Hepatocyte (in vitro differentiated cells): ENCODE measurements at regions not wholly inside any gene's neighbourhood (a gene's known extent, or its start where the extent isn't known, plus 50 kb on each side); places are given as distances from the start of the nearest gene placed in this dataset.
A peak's percentile ranks its signal among the peaks of the same experiment; 100 is the strongest.

ENCODE experiments used
- DNase-seq: peaks from one replicate; pipeline ENCODE4 v3.0.0-alpha.2; 2016; ENCODE audit warnings: low spot score
- H2AFZ ChIP-seq: fragments of 200-600 bp; sonication (generic); 2 replicates; pipeline ENCODE4 v1.6.0; 2016; ENCODE audit warnings: antibody characterized with exemption, mild to moderate bottlenecking
- H3K27ac ChIP-seq: fragments of 200-600 bp; sonication (generic); 2 replicates; pipeline ENCODE4 v1.5.1; 2016; ENCODE audit warnings: mild to moderate bottlenecking
- H3K27me3 ChIP-seq: fragments of 200-600 bp; sonication (generic); 2 replicates; pipeline ENCODE4 v1.6.1; 2016
- H3K36me3 ChIP-seq: fragments of 200-600 bp; sonication (generic); replicated peaks from 2 replicates; pipeline ENCODE4 v1.5.1; 2016; ENCODE audit warnings: low read depth; ENCODE audit not compliant: insufficient read depth
- H3K4me1 ChIP-seq: fragments of 200-600 bp; sonication (generic); 2 replicates; pipeline ENCODE4 v1.5.1; 2016; ENCODE audit warnings: mild to moderate bottlenecking, moderate library complexity; ENCODE audit not compliant: insufficient read depth
- H3K4me2 ChIP-seq: fragments of 200-600 bp; sonication (generic); 2 replicates; pipeline ENCODE4 v1.6.0; 2016
- H3K4me3 ChIP-seq: fragments of 200-600 bp; sonication (generic); 2 replicates; pipeline ENCODE4 v1.5.1; 2016; ENCODE audit warnings: mild to moderate bottlenecking
- H3K79me2 ChIP-seq: fragments of 200-600 bp; sonication (generic); 2 replicates; pipeline ENCODE4 v1.6.0; 2017; ENCODE audit warnings: mild to moderate bottlenecking
- H3K9me2 ChIP-seq: fragments of 200-600 bp; sonication (generic); replicated peaks from 2 replicates; pipeline ENCODE4 v1.6.0; 2017; ENCODE audit warnings: mild to moderate bottlenecking; ENCODE audit not compliant: insufficient read depth
- H3K9me3 ChIP-seq: fragments of 200-600 bp; sonication (generic); 2 replicates; pipeline ENCODE4 v1.5.1; 2016; ENCODE audit warnings: low read depth, mild to moderate bottlenecking
- H4K20me1 ChIP-seq: fragments of 200-600 bp; sonication (generic); 2 replicates; pipeline ENCODE4 v1.6.0; 2016; ENCODE audit warnings: mild to moderate bottlenecking; ENCODE audit not compliant: insufficient read depth, poor library complexity, severe bottlenecking
- CTCF ChIP-seq: fragments of 200-600 bp; sonication (generic); IDR thresholded peaks from 2 replicates; pipeline ENCODE4 v1.5.1; 2016; ENCODE audit warnings: antibody characterized with exemption, mild to moderate bottlenecking; ENCODE audit not compliant: poor library complexity
- EZH2 ChIP-seq: fragments of 200-600 bp; sonication (generic); IDR thresholded peaks from 2 replicates; pipeline ENCODE4 v1.6.1; 2016; ENCODE audit warnings: antibody characterized with exemption, mild to moderate bottlenecking, borderline replicate concordance
- EZH2phosphoT487 ChIP-seq: fragments of 200-600 bp; sonication (generic); IDR thresholded peaks from one replicate; pipeline ENCODE4 v1.6.1; 2018; ENCODE audit warnings: antibody characterized with exemption, mild to moderate bottlenecking, low read depth, moderate library complexity; ENCODE audit not compliant: unreplicated experiment, severe bottlenecking
- WGBS: methylation state at CpG from one replicate; pipeline ENCODE4 v1.1.6; 2016; ENCODE audit warnings: low lambda C conversion rate; ENCODE audit errors: missing lambda C conversion rate; 5-methylcytosine and 5-hydroxymethylcytosine counted together

- H3K36me3 ChIP-seq: no peaks in the 10 kb centered on the region
- H2AFZ ChIP-seq: no peak overlapping the region
- no peak for DNase-seq
- no peaks in the 10 kb centered on the region for H3K79me2 ChIP-seq
- WGBS: 32% methylated on average over 1 of the region's 1 CpG
- H3K4me3 ChIP-seq: no peak overlapping the region
- H3K4me1 ChIP-seq: no peaks in the 10 kb centered on the region
- H4K20me1 ChIP-seq: no peaks in the 10 kb centered on the region
- no peaks in the 10 kb centered on the region for H3K27me3 ChIP-seq
- no peaks in the 10 kb centered on the region for H3K9me2 ChIP-seq
- H3K27ac ChIP-seq: no peak overlapping the region
- H3K4me2 ChIP-seq: no peak overlapping the region
- H3K9me3 ChIP-seq: no peaks in the 10 kb centered on the region
- TF ChIP-seq EZH2 (no peak), CTCF (peak; percentile 35)
These were observed 468.2 kb downstream of the ZIC3 start for GRCh38 chrX:138034136-138034535.

GRCh38 chrX:138037548-138037947 is 471.6 kb downstream of the ZIC3 start:
- Histone ChIP-seq H2AFZ (no peak overlapping the region), H3K27me3 (no peaks in the 10 kb centered on the region), H4K20me1 (no peaks in the 10 kb centered on the region)

GRCh38 chrX:138057883-138058282 is 492.0 kb downstream of the ZIC3 start:
- Histone ChIP-seq H3K36me3 (no peaks in the 10 kb centered on the region), H3K4me3 (no peak overlapping the region), H3K4me2 (no peak overlapping the region), H4K20me1 (no peaks in the 10 kb centered on the region), H2AFZ (no peak overlapping the region), H3K27ac (no peak overlapping the region), H3K9me2 (no peaks in the 10 kb centered on the region), H3K27me3 (no peaks in the 10 kb centered on the region), H3K4me1 (no peaks in the 10 kb centered on the region), H3K79me2 (no peaks in the 10 kb centered on the region), H3K9me3 (no peaks in the 10 kb centered on the region)
- no peak for TF ChIP-seq EZH2phosphoT487
- TF ChIP-seq EZH2: no peak
- no peak for TF ChIP-seq CTCF
- WGBS: 58% methylated on average over 3 of the region's 3 CpGs
- DNase-seq: no peak

More at GRCh38 chrX:138037548-138037947, 471.6 kb downstream of the ZIC3 start:
- Histone ChIP-seq H3K9me3 (no peaks in the 10 kb centered on the region), H3K27ac (no peak overlapping the region), H3K36me3 (no peaks in the 10 kb centered on the region), H3K4me1 (no peaks in the 10 kb centered on the region), H3K4me2 (no peak overlapping the region), H3K4me3 (no peak overlapping the region), H3K79me2 (no peaks in the 10 kb centered on the region), H3K9me2 (no peaks in the 10 kb centered on the region)
- TF ChIP-seq EZH2phosphoT487: no peak
- no peak for TF ChIP-seq EZH2
- no peak for TF ChIP-seq CTCF
- no peak for DNase-seq
- WGBS: 46% methylated on average over 1 of the region's 1 CpG

DNA sequence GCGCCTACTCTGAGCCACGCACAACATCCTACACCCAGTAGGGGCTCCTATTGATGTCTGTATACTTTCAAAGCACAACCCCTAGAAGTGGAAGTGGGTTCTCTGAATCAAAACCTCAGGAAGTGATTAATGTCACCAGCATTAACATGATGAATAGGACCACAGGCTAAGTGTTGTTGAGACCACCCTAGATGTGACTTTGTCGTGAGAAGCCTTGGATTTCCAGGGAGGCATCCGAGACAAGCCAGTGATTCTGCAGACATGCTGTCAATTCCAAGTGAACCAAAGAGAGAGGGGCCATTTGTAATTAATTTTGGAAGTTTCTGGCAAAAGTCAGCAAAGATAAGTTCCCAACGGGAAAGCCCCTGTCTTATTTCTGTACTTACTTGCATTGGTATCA is 493.0 kb downstream of the ZIC3 start:
- Histone ChIP-seq H3K79me2 (no peaks in the 10 kb centered on the region), H3K9me3 (no peaks in the 10 kb centered on the region), H3K4me2 (no peak overlapping the region), H3K27me3 (no peaks in the 10 kb centered on the region), H3K4me3 (no peak overlapping the region), H4K20me1 (no peaks in the 10 kb centered on the region), H3K27ac (no peak overlapping the region), H3K36me3 (no peaks in the 10 kb centered on the region), H2AFZ (no peak overlapping the region), H3K9me2 (no peaks in the 10 kb centered on the region), H3K4me1 (no peaks in the 10 kb centered on the region)
- 69% methylated on average over 5 of the region's 5 CpGs for WGBS
- TF ChIP-seq CTCF: no peak
- TF ChIP-seq EZH2: no peak
- TF ChIP-seq EZH2phosphoT487: no peak
- no peak for DNase-seq
